H4 (cell line): ENCODE measurements at regions not wholly inside any gene's neighbourhood (a gene's known extent, or its start where the extent isn't known, plus 50 kb on each side); places are given as distances from the start of the nearest gene placed in this dataset.
A peak's percentile ranks its signal among the peaks of the same experiment; 100 is the strongest.

Experiments used
- DNase-seq: peaks from one replicate; pipeline ENCODE4 v3.0.0-alpha.2; 2015; ENCODE audit warnings: low spot score

DNA sequence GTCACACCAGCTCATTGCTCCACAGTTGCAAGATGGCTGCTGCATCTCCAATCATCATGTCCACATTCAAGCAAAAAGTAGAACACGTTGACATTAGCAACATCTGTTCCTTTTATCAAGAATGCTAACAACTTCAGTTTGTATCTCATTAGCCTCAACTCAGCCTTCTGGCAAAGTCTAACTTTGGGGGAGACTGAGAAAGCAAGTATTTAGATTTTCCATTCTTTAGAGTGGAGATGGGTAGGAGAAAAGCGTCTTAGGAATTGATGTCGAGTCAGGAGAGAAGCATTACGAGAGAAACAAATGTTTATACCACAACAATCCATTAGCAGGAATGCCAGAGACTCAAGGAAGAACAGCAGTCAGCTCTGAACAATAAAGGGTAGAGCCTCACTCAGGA lies 446.3 kb downstream of the ENC1 start:
- no peak for DNase-seq

GRCh38 chr5:74192606-74193299 lies 447.8 kb downstream of the ENC1 start:
- no peak for DNase-seq

DNA sequence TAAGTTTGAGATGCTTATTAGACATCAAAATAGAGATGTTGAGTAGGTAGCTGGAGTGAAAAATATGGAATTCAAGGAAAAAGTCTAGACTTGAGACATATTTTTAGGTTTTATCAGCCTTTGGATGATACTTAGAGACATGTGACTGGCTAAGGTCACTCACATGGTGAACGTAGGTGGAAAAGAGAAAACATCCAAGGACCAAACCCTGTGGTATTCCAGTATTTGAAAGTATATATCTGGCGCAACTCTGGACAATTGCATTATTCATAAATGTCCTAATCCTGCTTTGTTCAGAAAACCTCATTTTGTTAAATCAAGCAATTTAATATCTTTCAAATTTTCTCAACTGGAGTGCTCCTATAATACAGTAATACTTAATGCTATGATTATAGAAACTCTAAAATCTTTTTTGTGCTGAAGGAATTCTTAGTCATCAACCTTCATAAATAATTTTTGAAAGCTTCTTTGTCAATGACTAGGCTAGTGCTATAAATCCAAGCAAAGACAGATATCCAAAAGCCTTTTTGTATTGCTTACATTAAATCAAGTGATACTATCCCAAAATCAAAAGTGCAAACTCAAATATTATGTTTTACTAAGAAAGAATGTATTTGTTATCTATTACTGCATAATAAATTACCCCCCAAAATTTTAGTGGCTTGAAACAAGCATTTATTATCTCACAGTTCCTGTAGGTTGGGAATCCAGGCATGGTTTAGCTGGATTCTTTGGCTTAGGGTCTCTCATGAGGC lies 452.0 kb downstream of the ENC1 start:
- no peak for DNase-seq

DNA sequence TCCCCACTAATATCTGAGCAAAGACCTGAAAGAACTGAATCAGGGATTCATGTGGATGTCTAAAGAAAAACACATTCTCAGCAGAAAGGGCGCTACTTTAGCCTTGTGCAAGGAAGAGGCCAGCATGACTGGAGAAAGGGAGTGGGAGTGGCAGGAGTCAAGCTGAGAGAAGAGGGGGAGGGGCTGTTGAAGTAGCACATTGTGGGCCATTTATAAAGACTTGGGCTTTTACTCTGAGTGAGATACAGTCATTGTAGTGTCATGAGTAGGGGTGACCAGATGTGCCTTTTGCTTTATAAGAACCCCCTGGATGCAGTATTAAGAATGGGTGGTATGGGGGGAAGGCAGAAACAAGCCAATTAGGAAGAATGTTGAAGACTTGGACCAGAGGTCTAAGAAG lies 452.8 kb downstream of the ENC1 start:
- no peak for DNase-seq

DNA sequence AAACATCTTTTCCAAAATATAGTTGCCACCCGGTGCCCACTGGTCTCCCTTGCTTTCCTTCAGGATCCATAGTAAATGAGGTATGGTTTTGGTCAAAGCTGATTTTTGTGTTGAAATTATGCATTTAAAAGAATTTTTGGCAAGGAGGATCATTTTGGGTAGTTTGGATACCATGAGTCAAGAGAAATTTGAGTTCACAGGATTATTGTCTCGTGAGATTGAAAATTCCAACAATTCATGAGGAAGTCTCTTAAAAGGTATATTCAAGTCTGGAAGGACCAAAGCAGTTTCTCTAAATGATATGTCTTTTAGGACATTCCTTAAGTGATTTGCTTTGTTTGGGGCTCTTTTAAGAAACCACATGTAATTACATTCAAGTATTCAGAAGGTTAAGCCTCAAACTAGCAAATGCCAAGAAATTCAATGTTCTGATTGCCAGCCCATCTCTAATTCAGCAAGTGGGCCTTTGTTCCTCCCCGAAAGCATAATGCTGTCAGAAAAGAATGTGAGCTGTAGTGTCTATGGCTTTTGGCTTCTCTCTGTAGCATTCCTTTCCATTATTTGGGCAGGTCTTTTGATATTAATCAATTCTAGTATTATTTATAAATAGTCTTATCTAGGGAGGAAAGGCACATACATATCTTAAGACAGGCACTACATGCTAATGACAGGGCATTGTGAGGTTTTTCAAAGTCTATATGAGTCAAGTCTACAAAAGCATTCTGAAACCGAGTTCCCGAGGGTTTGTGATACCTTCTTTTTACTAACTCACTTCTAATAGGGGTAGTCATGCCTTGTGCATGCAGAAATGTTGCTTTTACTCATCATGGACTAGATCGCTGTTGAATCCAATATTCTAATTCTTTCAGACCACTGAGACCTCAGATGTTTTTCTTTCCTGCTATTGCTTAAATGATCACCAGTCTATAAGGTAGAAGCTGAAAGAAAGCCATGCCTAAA lies 453.9 kb downstream of the ENC1 start:
- DNase-seq: no peak

GRCh38 chr5:74185599-74185998 lies 454.9 kb downstream of the ENC1 start:
- DNase-seq: no peak

DNA sequence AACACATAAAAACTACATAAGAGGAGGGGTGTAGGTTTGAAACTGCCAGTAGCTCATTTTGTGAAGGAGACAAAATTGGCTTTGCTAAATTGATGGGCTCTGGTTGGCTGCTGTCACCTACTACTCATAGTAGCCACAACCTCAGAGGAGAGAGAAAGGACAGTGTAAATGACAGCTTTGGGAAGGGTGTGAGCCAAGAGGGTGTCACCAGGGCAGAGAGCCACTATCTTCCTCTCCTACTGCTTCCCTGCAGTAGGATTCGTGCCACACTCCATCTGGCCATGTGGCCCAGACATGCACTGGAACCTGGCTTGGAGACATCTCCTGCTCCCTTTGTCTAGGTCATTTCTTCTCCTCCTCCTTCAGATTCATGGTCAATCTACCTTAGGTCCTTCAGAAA lies 455.9 kb downstream of the ENC1 start:
- DNase-seq: no peak

- no peak for DNase-seq
Measured at GRCh38 chr5:74183041-74183440, 457.5 kb downstream of the ENC1 start.

GRCh38 chr5:74182603-74183002 lies 457.9 kb downstream of the ENC1 start:
- no peak for DNase-seq

- DNase-seq: no peak
Measured at GRCh38 chr5:74179701-74180100, 460.8 kb downstream of the ENC1 start.

- peak; percentile 60 for DNase-seq
Measured at GRCh38 chr5:74179179-74179578, 461.3 kb downstream of the ENC1 start.

DNA sequence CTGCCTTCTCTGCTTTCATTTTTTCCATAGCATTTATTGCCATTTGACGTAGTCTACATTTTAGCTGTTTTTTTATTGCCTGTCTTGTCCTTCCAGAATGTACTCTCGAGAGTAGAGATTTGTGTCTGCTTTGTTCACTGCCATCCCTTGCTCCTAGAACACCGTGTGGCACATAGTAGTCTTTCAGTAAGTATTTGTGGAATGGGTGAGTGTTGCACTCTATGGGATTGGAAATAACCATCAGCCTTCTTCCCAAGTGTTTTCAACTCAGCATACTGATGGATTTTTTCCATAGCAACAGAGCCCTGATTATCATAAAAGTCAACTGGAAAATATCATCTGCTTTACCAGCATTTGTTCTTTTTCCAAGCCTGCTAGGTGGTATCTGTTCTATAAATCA lies 462.6 kb downstream of the ENC1 start:
- no peak for DNase-seq

- DNase-seq: no peak
Measured at GRCh38 chr5:74174366-74174765, 466.2 kb downstream of the ENC1 start.

- DNase-seq: no peak
Measured at GRCh38 chr5:74173665-74174064, 466.9 kb downstream of the ENC1 start.

GRCh38 chr5:74173241-74173640 lies 467.3 kb downstream of the ENC1 start:
- no peak for DNase-seq

GRCh38 chr5:74169701-74170100 lies 470.8 kb downstream of the ENC1 start:
- no peak for DNase-seq

DNA sequence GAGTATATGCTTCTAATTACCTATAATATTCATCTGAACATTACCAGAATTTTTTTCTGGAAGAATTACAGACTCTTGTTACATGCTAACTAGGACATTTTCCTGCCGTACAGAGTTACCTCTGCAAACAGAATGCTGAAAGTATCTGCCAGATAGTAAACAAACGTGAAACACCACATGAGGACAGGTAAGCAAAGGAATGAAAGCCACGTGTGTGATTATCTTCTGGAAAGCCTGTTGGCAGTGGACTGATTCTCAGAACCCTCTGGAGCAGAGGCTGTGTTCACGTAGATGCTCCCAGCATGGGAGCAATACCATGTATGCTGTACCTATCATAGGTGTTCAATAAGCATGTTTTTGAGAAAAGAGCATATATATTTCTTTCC lies 472.6 kb downstream of the ENC1 start:
- DNase-seq: no peak

DNA sequence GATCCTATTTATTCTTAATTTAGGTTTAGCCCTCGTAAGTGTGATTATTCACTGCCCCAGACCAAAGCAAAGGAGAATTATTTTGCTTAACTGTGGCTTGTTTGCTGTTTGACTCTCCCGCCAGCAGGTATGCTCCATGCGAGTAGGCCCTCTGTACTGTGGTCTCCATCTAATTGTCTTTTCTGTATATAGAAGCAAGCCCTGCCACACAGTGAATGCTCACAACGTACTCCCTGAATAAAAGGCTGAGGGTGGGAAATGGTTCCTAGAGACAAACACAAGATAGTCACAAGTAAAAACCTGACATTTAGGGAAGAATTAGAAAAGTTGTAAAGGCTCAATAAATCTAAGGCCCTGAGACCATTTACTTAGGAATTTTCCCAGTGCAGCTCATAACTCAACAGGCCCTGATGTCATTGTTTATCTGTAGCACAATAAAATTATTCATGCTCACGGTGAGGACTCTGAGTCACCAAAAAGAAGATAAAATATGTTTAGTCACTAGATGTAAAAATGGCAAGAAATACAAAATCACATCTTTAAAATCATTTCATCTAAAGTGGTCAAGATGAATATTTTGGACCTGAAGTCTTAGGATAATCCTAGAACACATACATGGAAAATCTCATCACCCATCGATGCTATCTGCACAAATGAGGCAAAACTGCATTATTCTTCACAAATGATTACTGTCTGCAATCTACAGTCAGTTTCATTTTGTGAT lies 473.2 kb downstream of the ENC1 start:
- peak; percentile 72 for DNase-seq

- DNase-seq: no peak
Measured at GRCh38 chr5:74166064-74166463, 474.5 kb downstream of the ENC1 start.

DNA sequence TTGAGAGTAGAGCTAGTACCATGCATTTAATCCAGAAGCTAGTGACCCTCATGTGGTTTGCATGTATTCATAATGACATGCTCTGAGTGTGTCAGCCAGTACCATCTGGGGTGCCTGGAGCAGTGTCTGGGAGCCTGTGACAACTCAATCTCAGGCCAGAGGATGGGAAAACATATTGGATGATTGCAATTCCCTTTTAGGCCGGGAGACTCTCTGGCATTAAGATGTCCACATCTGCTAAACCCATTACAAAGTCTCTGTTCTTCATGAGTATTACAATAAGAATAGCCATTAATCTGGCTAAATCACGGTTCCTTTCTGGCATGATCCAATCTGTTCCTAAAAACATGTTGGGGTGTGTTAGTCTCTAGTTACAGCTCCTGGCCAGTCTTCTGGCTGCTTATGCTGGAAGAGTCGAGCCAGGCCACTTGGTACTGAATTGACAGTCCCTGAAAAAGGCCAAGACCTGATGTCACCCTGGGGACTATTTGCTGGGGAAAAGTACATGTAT lies 475.7 kb downstream of the ENC1 start:
- no peak for DNase-seq

DNA sequence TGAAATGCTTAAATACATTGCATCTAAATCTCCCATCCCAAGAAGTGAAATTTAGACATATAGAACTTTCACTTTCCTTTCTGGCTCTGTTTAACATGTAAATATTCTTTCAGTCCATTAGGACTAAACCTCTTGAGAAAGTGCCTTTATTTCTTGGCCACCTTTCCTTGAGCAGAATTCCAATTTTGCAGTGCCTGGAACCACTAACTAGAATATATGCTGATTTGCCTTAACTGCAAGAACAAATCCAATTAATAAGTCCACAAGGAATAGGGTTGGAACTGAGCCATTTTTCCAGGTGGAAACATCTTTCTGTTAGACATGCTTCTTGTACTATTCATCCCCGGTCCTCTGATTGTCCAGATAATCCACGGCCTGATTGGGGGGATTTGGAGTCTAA lies 478.0 kb downstream of the ENC1 start:
- no peak for DNase-seq

- DNase-seq: no peak
Measured at GRCh38 chr5:74161170-74161569, 479.4 kb downstream of the ENC1 start.
